Retina (tissue), 1 donor: ENCODE measurements at regions not wholly inside any gene's neighbourhood (a gene's known extent, or its start where the extent isn't known, plus 50 kb on each side); places are given as distances from the start of the nearest gene placed in this dataset.
A peak's percentile ranks its signal among the peaks of the same experiment; 100 is the strongest.

Experiments used
- DNase-seq: peaks from one replicate; pipeline ENCODE4 v3.0.0-alpha.2; 2016

DNA sequence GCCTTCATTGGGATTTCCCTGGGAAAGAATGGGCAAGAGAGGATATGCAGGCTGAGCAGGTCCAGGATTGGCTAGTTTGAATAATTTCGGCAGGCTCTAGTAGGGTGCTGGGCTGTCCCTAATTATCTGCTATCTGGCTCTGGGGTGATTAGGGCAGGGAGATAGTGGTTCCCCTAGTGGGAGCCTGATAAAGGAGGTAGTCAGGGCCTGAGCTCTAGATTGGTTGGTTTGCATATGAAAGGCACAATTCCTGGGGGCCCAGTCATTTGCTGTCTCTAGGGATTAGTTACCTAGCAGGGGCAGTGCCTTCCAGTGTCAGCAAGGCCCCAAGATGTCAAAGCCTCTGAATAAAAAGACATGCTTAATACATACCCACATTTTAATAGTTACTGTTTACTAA lies 690.1 kb upstream of the KLHL29 start:
- DNase-seq, result no peak

DNA sequence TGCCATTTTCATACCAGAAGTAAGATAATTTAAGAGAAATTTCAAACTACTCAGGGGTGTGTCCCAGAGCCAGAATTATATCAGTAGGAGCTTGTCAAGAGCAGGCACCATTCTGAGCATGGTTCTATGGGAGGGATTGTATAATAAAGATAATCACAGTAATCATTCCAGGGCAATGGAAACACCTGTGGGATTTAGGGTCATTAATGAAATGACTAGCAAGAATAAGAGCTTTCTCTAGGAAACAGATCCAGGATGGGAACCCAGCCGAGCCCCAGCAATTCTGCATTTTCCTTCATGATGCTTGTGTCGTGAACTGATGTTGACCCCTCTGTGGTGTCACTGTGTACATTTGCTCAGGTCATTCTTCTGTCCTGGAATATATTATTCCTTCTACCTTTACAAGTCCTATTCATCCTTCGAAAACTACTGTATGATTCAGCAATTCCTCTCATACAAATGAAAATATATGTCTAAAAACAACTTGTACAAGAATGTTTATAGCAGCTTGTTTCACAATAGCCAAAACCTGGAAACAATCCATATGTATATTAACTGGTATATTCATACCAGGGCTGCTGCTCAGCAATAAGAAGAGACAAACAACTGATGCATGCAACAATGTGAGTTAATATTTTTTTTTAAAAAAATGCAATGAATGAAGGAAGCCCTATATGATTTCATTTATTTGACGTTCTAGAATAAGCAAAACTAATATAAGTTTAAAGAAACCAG lies 687.8 kb upstream of the KLHL29 start:
- DNase-seq, result no peak

DNA sequence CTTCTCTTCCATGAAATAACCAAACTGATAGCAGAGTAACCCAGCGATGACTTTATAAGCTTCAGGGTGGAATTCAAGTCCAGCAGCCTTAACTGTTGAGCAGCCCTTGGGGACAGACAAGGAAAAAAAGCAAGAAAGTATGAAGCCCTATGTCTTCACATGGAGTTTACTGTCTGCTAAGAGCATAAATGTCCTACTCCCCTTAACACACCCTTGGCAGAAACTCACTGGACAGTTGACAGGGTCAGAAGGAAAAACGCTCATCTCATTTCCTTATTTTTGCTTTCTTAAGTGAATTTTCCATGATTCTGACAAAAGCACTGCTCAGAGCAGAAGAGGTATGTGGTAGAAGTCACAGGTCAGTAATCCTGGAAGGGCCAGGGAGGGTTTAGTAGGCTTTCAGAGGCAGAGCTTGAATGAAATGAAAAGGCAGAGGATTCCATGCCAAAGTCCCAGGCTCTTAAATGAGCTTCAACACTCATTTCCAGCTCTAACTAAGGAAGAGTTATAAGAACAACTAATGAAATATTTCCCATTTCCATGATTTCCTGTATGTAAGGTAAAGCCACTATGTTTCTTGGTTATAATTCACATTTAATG lies 683.3 kb upstream of the KLHL29 start:
- DNase-seq, result no peak

DNA sequence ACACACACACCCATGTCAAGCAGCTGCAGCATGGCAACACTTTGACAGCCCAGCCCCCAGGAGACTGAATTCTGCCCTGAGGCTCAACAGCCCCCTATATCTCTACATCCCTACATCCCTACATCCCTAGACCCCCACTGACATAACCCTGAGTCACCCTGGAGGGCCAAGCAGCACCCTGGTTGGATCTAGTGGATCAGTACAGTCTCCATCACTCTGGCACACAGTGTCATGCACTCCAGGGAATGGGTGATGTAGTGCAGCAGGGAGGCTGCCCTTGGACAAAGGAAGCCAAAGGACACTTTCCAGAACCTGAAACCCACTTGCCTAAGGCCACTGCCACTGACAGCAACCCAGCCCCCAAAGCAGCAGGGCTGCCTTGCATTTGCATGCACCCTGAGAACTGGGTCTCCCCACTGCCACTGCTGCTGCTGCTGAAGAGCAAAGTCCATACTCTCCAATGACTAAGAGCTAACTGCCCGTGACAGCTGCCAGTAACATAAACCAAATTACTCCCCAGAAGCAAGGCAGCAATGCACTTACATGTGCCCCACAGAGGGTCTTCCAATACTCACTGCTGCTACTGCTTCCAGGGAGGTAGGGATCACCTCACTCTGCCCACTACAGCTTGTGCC lies 681.6 kb upstream of the KLHL29 start:
- no peak for DNase-seq

DNA sequence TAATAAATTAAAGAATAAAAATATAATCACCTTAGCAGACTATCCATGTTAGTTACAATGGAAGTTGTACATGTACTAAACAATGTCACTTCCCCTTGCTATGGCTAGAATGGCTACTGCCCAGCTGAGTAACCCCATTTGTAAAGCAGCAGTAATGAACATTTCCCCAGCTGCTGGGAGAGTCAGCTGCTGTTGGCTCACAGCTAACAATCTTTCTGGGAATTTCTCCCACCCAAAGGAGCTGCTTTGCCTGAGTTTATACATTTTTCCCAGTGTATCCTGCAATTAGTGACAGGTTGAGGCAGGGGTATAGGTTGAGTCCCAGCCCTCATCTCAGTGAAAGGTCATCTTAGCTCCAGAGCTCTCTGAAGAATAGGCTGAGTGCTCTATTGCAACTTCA lies 665.6 kb upstream of the KLHL29 start:
- no peak for DNase-seq

DNA sequence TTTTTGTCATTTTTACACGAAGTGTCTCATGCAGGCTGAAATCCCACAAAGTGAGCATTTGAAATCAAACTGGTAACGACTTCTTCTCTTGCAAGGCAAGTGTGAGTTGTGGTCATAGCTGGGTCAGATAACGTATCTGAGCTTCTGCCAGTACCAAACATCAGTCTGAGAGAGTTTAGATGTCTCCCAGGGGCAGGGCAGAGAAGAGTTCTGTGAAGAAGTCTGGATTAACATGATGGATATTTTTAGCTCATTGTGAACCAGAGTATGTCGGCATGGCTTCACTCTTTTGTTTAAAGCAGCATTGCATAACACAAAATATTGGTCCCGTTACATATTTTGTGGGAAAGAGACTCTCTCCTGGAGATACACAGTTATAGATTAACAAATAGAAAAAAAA lies 655.5 kb upstream of the KLHL29 start:
- no peak for DNase-seq

DNA sequence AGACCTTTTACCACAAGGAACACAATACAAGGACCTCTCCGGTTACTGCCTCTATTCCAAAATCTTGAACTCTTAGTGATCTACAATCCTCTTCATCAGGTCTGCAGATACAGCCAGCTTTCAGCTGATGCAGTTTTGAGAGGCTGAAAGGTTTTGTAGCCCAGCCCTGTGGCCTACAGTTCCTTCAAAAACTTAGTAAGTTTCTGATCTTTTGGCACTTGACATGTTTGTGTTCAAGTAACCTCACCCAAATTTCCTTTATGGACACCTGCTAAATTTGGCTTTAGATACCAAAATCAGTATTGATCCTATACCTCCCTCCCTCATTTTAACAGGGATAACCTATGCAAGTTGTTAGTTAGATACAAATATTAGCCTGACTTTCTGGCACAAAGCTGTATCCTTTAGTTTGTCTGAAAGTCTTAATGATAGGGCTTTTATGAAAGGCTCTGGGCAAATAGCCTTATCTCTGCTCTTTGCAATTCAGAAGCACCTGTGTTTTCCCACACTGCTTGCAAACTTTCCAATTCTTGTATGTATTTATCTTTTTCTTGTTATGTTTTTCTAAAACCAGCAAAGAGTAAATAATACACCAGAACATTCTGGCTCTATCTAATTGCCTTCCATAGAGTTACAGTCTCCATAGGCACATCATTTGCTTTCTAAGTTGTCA lies 650.5 kb upstream of the KLHL29 start:
- DNase-seq, result no peak

DNA sequence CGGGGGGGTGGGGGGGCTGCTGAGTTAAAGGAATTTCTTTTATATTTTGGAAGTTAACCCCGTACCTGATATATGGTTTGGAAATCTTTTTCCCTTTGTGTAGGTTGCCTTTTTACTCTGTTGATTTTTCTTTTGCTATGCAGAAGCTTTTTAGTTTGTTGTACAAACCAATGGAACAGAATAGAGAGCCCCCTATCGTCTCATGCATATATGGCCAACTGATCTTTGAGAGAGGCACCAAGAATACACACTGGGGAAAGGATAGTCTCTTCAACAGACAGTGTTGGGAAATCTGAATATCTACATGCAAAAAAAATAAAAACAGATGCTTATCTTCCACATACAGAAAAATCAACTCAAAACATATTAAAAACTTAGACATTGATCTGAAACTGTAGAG lies 647.8 kb upstream of the KLHL29 start:
- no peak for DNase-seq

DNA sequence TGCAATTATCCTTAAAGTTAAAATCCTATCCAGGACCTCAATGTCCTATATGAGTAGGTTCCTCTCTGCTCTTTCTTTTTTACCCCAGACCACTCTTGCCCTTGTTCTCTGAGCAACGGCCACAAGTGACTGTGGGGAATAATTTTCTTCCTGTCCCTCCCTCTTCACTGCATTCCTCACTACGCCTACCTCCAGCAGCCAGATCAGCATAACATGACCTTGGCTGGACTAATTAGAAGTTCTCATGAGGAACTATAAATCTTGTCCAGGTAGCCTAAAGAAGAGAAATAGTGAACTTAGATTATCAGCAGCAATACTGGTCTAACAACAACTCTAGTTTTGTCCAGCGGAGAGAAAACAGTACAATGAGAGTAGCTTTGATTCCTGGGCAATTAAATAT lies 643.8 kb upstream of the KLHL29 start:
- no peak for DNase-seq

DNA sequence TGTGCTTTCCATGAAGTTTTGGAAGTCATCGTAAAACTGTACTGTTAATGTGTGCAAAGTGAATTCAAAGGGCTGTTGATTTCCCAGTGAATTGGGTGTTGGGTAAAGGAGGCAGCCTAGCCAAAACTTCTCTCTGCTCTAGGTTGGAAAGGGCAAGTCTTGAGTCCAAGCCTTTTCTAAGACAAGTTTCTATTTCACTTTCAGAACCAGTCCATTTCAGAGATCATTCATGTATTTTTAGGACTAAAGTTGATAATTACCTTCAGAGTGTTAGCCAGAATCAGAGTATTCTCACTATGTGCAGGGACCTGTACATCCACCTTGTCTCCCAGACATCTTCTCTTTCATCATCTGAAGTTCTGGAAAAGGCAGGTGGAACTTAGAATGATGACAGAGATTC lies 636.1 kb upstream of the KLHL29 start:
- DNase-seq, result no peak

DNA sequence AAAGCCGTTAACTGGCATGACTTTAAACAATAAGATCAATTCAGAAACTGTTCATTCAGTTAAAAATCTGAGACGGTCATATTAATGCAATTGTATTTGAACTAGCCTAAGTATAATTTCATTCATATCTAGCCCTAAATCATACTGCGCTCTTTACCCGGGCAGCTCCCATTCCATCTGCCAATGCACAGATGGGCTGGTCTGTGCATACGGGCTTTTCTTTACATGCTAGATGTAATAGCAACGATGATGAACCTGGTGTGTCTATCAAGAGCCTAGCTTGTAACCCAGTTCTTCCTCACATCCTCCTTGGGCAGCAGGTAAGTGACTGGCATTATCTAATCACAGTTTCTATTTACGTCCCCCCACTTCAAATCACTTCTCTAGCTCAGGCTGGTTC lies 631.5 kb upstream of the KLHL29 start:
- no peak for DNase-seq

DNA sequence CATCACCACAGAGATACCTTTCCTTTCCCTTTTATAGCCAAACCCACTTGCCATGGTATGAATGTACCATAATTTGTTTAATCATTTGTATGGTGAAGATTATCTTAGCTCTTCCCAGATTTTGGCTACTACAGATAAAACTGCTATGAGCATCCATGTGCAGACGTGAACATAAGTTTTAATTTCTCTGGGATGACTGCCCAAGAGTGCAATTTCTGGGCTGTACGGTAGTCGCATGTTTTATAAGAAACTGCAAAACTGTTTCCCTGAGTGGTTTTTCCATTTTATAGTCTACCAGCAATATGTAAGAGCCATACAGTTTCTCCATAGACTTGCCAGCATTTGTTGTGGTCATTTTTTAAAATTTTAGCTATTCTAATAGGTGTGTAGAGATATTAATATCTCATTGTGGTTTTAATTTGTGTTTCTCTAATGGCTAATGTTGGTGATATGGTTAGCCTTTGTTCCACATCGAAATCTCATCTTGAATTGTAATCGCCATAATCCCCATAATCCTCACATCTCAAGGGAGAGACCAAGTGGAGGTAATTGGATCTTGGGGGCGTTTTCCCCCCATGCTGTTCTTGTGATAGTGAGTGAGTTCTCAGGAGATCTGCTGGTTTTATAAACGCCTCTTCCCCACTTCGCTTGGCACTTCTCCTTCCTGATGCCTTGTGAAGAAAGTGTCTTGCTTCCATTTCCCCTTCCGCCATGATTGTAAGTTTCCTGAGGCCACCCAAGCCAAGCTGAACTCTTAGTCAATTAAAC lies 628.5 kb upstream of the KLHL29 start:
- no peak for DNase-seq

DNA sequence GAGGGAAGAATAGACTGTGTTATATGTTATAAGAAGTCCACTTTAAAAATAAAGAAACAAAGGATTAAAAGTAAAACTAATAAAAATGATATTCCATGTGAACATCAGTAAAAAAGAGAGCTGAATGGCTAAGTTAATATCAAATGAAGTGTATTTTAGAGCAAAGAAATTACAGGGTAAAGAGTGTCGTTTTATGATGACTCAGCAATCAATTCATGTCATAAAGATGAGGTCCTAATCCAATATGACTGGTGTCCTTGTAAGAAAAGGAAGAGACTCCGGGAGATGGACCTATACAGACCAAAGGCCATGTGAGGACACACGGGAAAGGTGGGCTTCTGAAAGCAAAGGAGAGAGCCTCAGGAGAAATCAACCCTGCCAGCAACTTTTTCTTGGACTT lies 615.5 kb upstream of the KLHL29 start:
- DNase-seq, result no peak

DNA sequence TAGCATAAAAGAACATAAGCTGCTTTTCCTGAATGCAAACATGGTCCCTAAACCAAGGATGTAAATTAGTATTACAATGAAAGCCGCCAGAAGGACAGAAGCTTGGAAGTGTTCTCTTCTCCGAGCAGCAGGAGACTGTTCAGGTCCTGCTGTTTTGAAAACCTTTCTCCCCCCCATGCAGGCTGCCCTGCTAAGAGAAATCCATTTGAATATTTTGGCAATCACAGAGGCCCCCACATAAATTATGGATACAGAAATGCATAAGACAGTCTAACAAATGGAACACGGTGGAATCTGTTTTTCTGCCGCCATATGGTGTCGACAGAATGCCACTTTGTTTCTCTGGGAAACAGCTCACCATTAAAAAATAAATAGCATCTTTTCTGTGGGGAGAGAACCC lies 600.4 kb upstream of the KLHL29 start:
- DNase-seq, result no peak

DNA sequence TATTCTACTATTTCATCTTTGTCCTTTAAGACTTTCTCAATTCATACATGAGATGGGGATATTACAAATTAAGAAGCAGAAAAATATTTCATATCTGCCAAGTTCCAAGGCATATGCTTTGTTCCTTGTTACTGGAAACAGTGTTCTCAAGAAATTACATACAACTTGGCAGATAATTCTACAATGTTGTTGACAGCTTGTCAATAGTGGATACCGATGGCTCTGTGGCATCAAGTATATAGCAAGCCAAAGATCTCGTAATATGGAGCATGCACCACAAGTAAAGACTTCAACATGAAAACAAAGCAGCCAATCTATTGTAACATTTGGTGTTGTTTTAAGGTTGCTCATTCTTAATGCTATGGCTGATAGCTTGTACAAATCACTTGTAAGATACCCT lies 598.2 kb upstream of the KLHL29 start:
- no peak for DNase-seq

DNA sequence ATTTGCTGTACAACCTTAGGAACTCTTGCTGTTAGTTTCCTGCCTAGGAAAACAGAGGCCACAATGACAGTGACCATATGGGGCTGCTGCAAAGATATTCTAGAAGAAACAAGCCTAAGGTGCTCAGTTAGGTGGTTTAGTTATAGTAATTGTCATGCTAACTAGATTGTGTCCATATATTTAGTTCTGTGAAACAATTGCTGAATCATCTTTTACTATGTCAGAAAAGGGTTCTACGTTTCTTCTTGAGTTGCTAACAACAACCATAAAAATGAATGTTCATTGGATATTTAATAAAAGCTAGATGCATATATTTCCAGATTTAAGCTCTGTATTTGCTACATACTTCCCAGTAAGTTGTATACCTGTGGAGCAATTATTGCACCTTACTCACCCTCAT lies 597.2 kb upstream of the KLHL29 start:
- no peak for DNase-seq

DNA sequence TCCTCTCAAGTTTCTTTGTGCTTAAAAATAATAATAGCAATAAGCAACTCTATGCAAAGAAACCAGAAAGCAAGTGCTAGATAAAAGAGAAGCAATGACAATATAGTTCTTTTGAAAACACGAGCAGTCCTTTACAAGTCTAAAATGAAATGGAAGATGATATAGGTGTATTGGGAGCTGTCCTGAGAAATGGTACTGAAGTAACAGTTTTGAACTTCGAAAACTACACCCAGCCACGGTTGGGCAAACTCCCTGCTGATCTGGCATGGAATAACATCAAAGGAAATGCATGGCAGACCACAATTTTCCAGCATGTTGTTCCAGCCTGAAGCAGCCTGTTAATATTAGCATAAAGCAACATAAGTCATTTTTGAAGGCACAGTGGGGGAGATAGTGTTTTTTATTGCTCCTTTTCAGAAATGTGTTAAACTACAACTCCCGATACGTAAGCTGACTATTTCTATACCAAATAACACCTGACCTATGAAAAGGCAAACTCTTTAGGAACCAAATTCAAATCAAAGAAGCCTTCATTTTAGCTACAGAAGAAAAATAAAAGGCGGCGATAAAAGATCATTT lies 596.1 kb upstream of the KLHL29 start:
- DNase-seq, result no peak

DNA sequence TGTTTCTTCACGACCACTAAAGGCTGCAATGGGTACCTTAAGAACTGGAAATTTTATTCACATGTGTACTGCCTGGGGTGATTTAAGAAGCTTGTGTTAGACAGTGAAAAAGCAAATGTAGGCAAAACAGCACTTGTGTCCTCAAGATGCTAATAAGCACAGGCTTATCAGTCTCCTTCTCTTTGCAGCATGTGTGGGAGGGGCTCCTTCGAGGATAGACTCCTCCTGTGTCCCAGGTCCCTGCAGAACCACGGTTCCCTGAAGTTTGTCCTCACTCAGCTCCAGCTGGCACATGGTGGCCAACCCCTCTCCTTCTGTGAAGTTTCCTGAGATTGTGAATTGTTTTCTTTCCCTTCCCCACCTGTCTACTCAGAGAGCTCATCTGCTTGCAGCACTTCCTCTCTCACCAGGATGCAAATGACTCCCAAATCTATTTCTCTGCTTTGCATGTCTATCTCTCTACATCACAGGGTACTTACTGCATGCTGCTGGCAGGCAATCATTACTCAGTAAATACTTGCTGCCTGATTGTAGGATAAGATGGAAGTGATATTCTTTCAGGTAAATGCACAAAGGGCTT lies 589.6 kb upstream of the KLHL29 start:
- DNase-seq, result no peak

DNA sequence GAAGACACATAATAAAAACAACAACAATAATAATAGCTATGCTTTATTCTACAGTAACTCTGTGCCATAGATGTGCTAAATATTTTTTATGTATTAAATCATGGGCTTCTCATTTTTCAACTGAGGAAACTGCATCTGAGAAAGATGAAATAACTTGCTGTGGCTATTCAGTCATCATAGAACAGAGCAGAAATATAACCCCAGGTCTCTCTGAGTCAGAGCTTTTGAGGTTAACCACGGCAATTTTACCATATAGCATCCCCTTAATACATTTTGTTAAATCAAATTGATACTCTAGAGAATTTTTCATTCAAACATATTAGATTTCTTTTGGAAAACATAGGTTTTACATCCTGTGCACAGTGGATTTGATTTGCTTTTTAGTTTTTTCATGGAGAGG lies 586.6 kb upstream of the KLHL29 start:
- DNase-seq, result no peak

DNA sequence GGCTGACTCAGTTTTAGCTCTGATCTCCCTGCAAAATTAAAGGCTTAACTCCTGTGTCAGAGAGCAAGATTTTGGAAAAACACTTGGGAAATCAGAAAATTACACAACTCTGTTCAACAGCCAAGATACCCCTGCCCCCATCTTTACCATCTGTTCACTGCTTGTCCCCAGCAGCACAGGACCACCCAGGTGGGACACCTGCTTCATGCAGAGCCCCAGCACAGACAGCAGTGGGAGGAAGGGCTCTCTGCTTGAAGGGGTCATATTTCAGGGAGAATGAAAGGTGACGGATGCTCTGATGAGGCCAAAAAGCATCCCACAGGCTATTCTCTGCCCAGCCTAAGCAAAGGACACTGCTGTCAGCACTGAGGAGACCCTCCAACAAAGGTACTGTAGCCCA lies 584.6 kb upstream of the KLHL29 start:
- no peak for DNase-seq

DNA sequence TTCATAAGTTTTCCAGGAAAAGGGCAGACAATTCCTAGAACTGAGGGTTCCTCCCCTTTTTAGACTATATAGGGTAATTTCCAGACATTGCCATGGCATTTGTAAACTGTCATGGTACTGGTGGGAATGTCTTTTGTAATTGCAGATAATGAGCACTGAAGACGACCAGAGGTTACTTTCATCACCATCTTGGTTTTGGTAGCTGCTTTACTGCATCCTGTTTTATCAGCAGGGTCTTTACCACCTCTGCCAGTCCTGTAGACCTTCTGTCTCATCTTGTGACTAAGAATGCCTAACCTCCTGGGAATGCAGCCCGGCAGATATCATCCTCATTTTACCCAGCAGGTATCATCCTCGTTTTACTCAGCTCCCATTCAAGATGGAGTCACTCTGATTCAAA lies 583.9 kb upstream of the KLHL29 start:
- no peak for DNase-seq

DNA sequence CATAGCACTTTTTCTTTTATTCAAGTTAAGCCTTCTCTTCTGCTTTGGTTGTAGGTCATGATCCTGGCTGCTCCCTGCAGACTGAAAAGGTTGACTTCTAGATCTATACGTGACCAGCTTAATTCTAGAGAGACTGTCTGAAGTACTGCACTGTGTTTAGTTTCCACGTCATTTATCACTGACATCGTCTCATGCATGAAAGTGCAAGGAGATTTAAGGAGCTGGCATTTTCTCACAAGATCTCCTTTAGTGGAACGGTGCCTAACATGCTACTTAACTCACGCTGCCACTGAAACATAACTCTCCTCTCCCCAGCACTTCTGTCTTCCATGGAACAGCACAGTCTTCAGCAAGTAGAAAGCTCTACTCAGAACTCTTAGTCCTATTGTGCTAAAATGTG lies 583.0 kb upstream of the KLHL29 start:
- DNase-seq, result peak; percentile 30

DNA sequence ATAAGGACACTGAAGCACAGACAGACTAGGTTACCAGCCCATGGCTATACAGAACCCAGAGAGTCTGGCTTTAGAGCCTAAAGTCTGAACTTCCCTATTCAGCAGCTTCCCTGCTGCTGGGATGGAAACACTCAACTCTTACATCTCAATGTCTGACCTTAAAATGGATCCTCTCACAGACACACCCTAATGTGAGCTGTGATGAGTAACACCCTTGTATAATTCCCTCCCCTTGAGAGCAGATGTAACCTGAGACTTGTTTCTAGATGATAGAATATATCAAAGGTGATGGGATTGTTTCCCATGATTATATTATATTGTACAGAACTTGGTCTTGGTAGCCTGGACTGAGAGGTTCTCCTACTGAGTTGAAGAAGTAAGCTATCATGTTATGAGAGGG lies 577.1 kb upstream of the KLHL29 start:
- DNase-seq, result no peak
